Caco-2 (cell line): ENCODE measurements at regions not wholly inside any gene's neighbourhood (a gene's known extent, or its start where the extent isn't known, plus 50 kb on each side); places are given as distances from the start of the nearest gene placed in this dataset.

Source experiments
- BruUV-seq: library from RNA; stranded (reverse); fragments of 400-500 nt; replicated peaks from 2 replicates; lab custom pipeline; 2021; lab: Mats Ljungman, UMichigan
- CTCF ChIA-PET: fragments of 300-600 bp; sonication (Branson Sonifier 250); formaldehyde crosslinking; loops from one replicate; lab custom pipeline; 2022; ENCODE audit warnings: antibody characterized with exemption; lab: Charles Lee
- POLR2A ChIA-PET: fragments of 300-600 bp; sonication (Branson Sonifier 250); formaldehyde crosslinking; loops from one replicate; lab custom pipeline; 2022; ENCODE audit warnings: antibody characterized with exemption; lab: Charles Lee
- DNase-seq, 2 experiments: peaks; one replicate each; pipeline versions ENCODE4 v3.0.0 to v3.0.0-alpha.2; 2020 to 2022
- H3K27me3 ChIP-seq: replicated peaks from 2 replicates; pipeline ENCODE4 v1.6.0; 2011; ENCODE audit warnings: low read length; ENCODE audit not compliant: control insufficient read depth, insufficient read depth
- H3K36me3 ChIP-seq: 2 replicates; pipeline ENCODE4 v1.5.1; 2011; ENCODE audit warnings: low read length; ENCODE audit not compliant: control insufficient read depth, insufficient read depth
- H3K4me1 ChIP-seq: fragments of 250-450 bp; sonication (Bioruptor Pico); 2 replicates; pipeline ENCODE4 v1.5.1; 2020; ENCODE audit warnings: mild to moderate bottlenecking
- H3K4me3 ChIP-seq: 2 replicates; pipeline ENCODE4 v1.5.1; 2011; ENCODE audit warnings: low read depth, mild to moderate bottlenecking, control low read depth, low read length
- H3K9me3 ChIP-seq: fragments of 250-450 bp; sonication (Bioruptor Pico); 2 replicates; pipeline ENCODE4 v1.5.1; 2020; ENCODE audit warnings: mild to moderate bottlenecking, moderate library complexity
- H3K27ac Mint-ChIP-seq: one replicate; pipeline ENCODE4 v1.8.0; 2022; ENCODE audit warnings: mixed read lengths; ENCODE audit not compliant: unreplicated experiment
- H3K27me3 Mint-ChIP-seq: one replicate; pipeline ENCODE4 v1.8.0; 2022; ENCODE audit warnings: mixed read lengths; ENCODE audit not compliant: insufficient read depth, unreplicated experiment
- H3K36me3 Mint-ChIP-seq: one replicate; pipeline ENCODE4 v1.8.0; 2022; ENCODE audit warnings: mild to moderate bottlenecking, mixed read lengths; ENCODE audit not compliant: insufficient read depth, unreplicated experiment
- H3K4me1 Mint-ChIP-seq: one replicate; pipeline ENCODE4 v1.8.0; 2022; ENCODE audit warnings: low read depth, mixed read lengths; ENCODE audit not compliant: unreplicated experiment
- H3K4me3 Mint-ChIP-seq: one replicate; pipeline ENCODE4 v1.8.0; 2022; ENCODE audit warnings: mild to moderate bottlenecking, moderate library complexity, mixed read lengths; ENCODE audit not compliant: unreplicated experiment
- H3K9me3 Mint-ChIP-seq: one replicate; pipeline ENCODE4 v1.8.0; 2022; ENCODE audit warnings: mixed read lengths; ENCODE audit not compliant: unreplicated experiment
- intact Hi-C: fragments of 100-400 bp; cut with micrococcal nuclease; formaldehyde crosslinking; loops from one replicate; pipeline ENCODE4 v1.10.0; 2022; ENCODE audit not compliant: unreplicated experiment
- TF ChIP-seq, protein P1 (sequence below), 2 experiments: fragments of 200-600 bp in 1 of 2; IDR thresholded peaks; 1 replicate in 1 of 2; 2 replicates in 1 of 2; pipeline versions ENCODE4 v1.5.1 to v1.8.0; 2011 to 2022; ENCODE audit warnings: antibody characterized with exemption in 1 of 2, control low read depth in 1 of 2, inconsistent platforms in 1 of 2, low read depth in 1 of 2, low read length in 1 of 2, mild to moderate bottlenecking in 1 of 2, moderate library complexity in 1 of 2; ENCODE audit not compliant: insufficient read depth in 1 of 2, severe bottlenecking in 1 of 2, unreplicated experiment in 1 of 2

DNA sequence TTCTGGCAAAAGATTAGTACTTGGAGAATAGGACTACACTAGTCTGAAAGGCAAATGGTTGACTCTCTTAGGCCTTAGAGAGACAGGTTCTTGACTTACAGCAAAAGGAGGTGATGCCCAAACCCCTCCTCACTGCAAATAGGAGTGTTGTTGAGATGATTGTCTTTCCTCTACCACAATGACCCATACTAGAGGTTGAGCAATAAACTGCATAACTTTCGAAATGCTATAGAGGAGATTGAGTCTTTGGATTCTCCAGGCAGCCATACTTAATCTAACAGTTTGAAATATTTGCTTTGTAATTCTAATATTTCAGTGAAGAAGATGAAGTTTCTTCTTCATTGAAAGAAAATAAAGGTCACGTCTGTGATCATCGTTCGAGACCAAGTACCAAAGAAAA is 498.5 kb upstream of the GBE1 start:
- no peaks in the 10 kb centered on the region for H3K4me1 ChIP-seq
- Mint-ChIP-seq H3K27ac (no peak overlapping the region), H3K36me3 (no peaks in the 10 kb centered on the region), H3K27me3 (no peaks in the 10 kb centered on the region), H3K9me3 (no peaks in the 10 kb centered on the region), H3K4me1 (no peaks in the 10 kb centered on the region), H3K4me3 (no peak overlapping the region)
- BruUV-seq: no TSS peak
- intact Hi-C loops: no loop called here
- ChIA-PET CTCF (no interaction called here), POLR2A (no interaction called here)
- DNase-seq: no peak
- TF ChIP-seq, protein P1, sequence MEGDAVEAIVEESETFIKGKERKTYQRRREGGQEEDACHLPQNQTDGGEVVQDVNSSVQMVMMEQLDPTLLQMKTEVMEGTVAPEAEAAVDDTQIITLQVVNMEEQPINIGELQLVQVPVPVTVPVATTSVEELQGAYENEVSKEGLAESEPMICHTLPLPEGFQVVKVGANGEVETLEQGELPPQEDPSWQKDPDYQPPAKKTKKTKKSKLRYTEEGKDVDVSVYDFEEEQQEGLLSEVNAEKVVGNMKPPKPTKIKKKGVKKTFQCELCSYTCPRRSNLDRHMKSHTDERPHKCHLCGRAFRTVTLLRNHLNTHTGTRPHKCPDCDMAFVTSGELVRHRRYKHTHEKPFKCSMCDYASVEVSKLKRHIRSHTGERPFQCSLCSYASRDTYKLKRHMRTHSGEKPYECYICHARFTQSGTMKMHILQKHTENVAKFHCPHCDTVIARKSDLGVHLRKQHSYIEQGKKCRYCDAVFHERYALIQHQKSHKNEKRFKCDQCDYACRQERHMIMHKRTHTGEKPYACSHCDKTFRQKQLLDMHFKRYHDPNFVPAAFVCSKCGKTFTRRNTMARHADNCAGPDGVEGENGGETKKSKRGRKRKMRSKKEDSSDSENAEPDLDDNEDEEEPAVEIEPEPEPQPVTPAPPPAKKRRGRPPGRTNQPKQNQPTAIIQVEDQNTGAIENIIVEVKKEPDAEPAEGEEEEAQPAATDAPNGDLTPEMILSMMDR (IDR thresholded peaks at IDR 0.05; ENCODE audit: insufficient read depth in 1 of 2, low read depth in 1 of 2, low read length in 1 of 2, severe bottlenecking in 1 of 2, unreplicated experiment in 1 of 2): no peak
- no peaks in the 10 kb centered on the region for H3K36me3 ChIP-seq
- H3K9me3 ChIP-seq: no peaks in the 10 kb centered on the region
- H3K27me3 ChIP-seq: no peaks in the 10 kb centered on the region
- H3K4me3 ChIP-seq: no peak overlapping the region

DNA sequence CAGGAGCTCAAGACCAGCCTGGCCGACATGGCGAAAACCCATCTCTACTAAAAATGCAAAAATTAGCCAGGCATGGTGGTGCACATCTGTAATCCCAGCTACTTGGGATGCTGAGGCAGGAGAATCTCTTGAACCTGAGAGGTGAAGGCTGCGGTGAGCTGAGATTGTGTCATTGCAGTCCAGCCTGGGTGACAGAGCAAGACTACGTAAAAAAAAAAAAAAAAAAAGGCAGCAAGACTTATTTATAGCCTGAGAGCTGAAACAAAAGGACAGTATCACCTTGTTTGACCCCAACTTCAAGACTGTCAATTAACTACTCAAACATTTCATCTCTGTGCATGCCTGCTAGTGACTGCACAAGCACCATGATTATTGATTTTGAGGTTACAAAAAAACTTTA is 478.9 kb upstream of the GBE1 start:
- H3K4me3 ChIP-seq: no peak overlapping the region
- CTCF ChIA-PET: no interaction called here
- no peak overlapping the region for H3K4me3 Mint-ChIP-seq
- POLR2A ChIA-PET: no interaction called here
- TF ChIP-seq, protein P1 (IDR thresholded peaks at IDR 0.05; ENCODE audit: insufficient read depth in 1 of 2, low read depth in 1 of 2, low read length in 1 of 2, severe bottlenecking in 1 of 2, unreplicated experiment in 1 of 2): no peak
- intact Hi-C loops: no loop called here
- no peaks in the 10 kb centered on the region for H3K4me1 ChIP-seq
- no peaks in the 10 kb centered on the region for H3K9me3 ChIP-seq
- H3K4me1 Mint-ChIP-seq: no peaks in the 10 kb centered on the region
- no peaks in the 10 kb centered on the region for H3K9me3 Mint-ChIP-seq
- BruUV-seq: no TSS peak
- no peak for DNase-seq
- no peaks in the 10 kb centered on the region for H3K27me3 ChIP-seq
- no peak overlapping the region for H3K27ac Mint-ChIP-seq
- H3K27me3 Mint-ChIP-seq: peaks cover 3% of the 10 kb centered on the region
- no peaks in the 10 kb centered on the region for H3K36me3 Mint-ChIP-seq
- no peaks in the 10 kb centered on the region for H3K36me3 ChIP-seq

- ChIA-PET CTCF (interaction anchor here (0.6 kb wide), 1 partner anchor 821 kb away, joined by 6 read pairs; no protein-coding TSS in a partner anchor), POLR2A (no interaction called here)
- intact Hi-C loops: no loop called here
- Histone ChIP-seq H3K9me3 (no peaks in the 10 kb centered on the region), H3K27me3 (no peaks in the 10 kb centered on the region), H3K36me3 (no peaks in the 10 kb centered on the region), H3K4me1 (no peaks in the 10 kb centered on the region), H3K4me3 (no peak overlapping the region)
- no peak overlapping the region for H3K4me3 Mint-ChIP-seq
- H3K27ac Mint-ChIP-seq: no peak overlapping the region
- no peaks in the 10 kb centered on the region for H3K9me3 Mint-ChIP-seq
- no peaks in the 10 kb centered on the region for H3K36me3 Mint-ChIP-seq
- no peak for DNase-seq
- TF ChIP-seq, protein P1 (IDR thresholded peaks at IDR 0.05; ENCODE audit: insufficient read depth in 1 of 2, low read depth in 1 of 2, low read length in 1 of 2, severe bottlenecking in 1 of 2, unreplicated experiment in 1 of 2): no peak
- no peaks in the 10 kb centered on the region for H3K27me3 Mint-ChIP-seq
- BruUV-seq: no TSS peak
- no peaks in the 10 kb centered on the region for H3K4me1 Mint-ChIP-seq
These were observed 474.8 kb upstream of the GBE1 start for GRCh38 chr3:82236257-82236656.
